Left lung (tissue), 4 donors: ENCODE measurements at regions not wholly inside any gene's neighbourhood (a gene's known extent, or its start where the extent isn't known, plus 50 kb on each side); places are given as distances from the start of the nearest gene placed in this dataset.

Experiments used
- ATAC-seq: fragments of 200-7000 bp; cut with Tn5 transposase; one replicate; pipeline ENCODE4 v1.9.1; 2020; ENCODE audit warnings: moderate library complexity
- DNase-seq, 4 donors: peaks; one replicate each; pipeline ENCODE4 v3.0.0-alpha.2; 2013 to 2020
- H3K27ac ChIP-seq, 2 donors: fragments of 200-600 bp; sonication (generic) in 1 of 2; one replicate each; pipeline versions ENCODE4 v1.5.0 to v1.8.0; 2020 to 2021
- H3K27me3 ChIP-seq, 2 donors: fragments of 200-600 bp; sonication (generic) in 1 of 2; one replicate each; pipeline versions ENCODE4 v1.5.0 to v1.8.0; 2020 to 2021
- H3K36me3 ChIP-seq, 2 donors: fragments of 200-600 bp; sonication (generic) in 1 of 2; one replicate each; pipeline versions ENCODE4 v1.5.0 to v1.8.0; 2020 to 2021
- H3K4me1 ChIP-seq, 2 donors: fragments of 200-600 bp; one replicate each; pipeline ENCODE4 v1.8.0; 2021
- H3K4me3 ChIP-seq, 2 donors: fragments of 200-600 bp; sonication (generic) in 1 of 2; one replicate each; pipeline versions ENCODE4 v1.5.0 to v1.8.0; 2020 to 2021; ENCODE audit warnings: mild to moderate bottlenecking in 1 of 2
- H3K9me3 ChIP-seq, 2 donors: fragments of 200-600 bp; sonication (generic) in 1 of 2; one replicate each; pipeline versions ENCODE4 v1.5.0 to v1.8.0; 2020 to 2021
- CTCF ChIP-seq, 2 donors: fragments of 200-600 bp; sonication (generic) in 1 of 2; IDR thresholded peaks; one replicate each; pipeline versions ENCODE4 v1.5.0 to v1.8.0; 2021; ENCODE audit warnings: antibody characterized with exemption in 2 of 2
- intact Hi-C, 2 donors: fragments of 100-400 bp; cut with DNase I; formaldehyde crosslinking; loops; one replicate each; pipeline versions ENCODE4 v1.11.2 to v1.14.2; 2022
- donor health status: DM: no; HTN: yes; CAD: no.
- donor health status: DM: no; HTN: no; CAD: no.

- no peaks in the 10 kb centered on the region for H3K36me3 ChIP-seq
- ATAC-seq (no peak), DNase-seq (no peak)
- no peaks in the 10 kb centered on the region for H3K27me3 ChIP-seq
- H3K9me3 ChIP-seq, result no peaks in the 10 kb centered on the region
- intact Hi-C loops, result no loop called here
- H3K27ac ChIP-seq, result no peak overlapping the region
- no peak for TF ChIP-seq CTCF (IDR thresholded peaks at IDR 0.05)
- no peaks in the 10 kb centered on the region for H3K4me1 ChIP-seq
- no peak overlapping the region for H3K4me3 ChIP-seq
Observed at GRCh38 chrX:80354966-80355465, 65.2 kb upstream of the TENT5D start.
